OCI-M1 (cell line): ENCODE measurements at regions not wholly inside any gene's neighbourhood (a gene's known extent, or its start where the extent isn't known, plus 50 kb on each side); places are given as distances from the start of the nearest gene placed in this dataset.
"Not testable (repeated sequence)": the region's sequence is repeated elsewhere in the genome, so short reads cannot be mapped to it uniquely, and the experiment has no call there.

Experiments
- DNase-seq: peaks from one replicate; lab custom pipeline; 2025; lab: John Stamatoyannopoulos, UW

GRCh38 chr15:53128652-53129051 is 338.5 kb upstream of the ONECUT1 start:
- peak; percentile 11 for DNase-seq

- no peak for DNase-seq
These were observed 336.0 kb upstream of the ONECUT1 start for GRCh38 chr15:53126144-53126543.

- no peak for DNase-seq
These were observed 332.7 kb upstream of the ONECUT1 start for GRCh38 chr15:53122818-53123217.

GRCh38 chr15:53116915-53117314 is 326.8 kb upstream of the ONECUT1 start:
- not testable (repeated sequence) for DNase-seq

- no peak for DNase-seq
These were observed 326.0 kb upstream of the ONECUT1 start for GRCh38 chr15:53116169-53116568.

- DNase-seq = no peak
These were observed 325.4 kb upstream of the ONECUT1 start for GRCh38 chr15:53115563-53115962.

- no peak for DNase-seq
These were observed 324.8 kb upstream of the ONECUT1 start for GRCh38 chr15:53114960-53115359.

GRCh38 chr15:53110999-53111398 is 320.9 kb upstream of the ONECUT1 start:
- DNase-seq = no peak

- no peak for DNase-seq
These were observed 318.2 kb upstream of the ONECUT1 start for GRCh38 chr15:53108319-53108718.

GRCh38 chr15:53107855-53108254 is 317.7 kb upstream of the ONECUT1 start:
- DNase-seq = no peak

- no peak for DNase-seq
These were observed 316.6 kb upstream of the ONECUT1 start for GRCh38 chr15:53106505-53107286.

- no peak for DNase-seq
These were observed 312.3 kb upstream of the ONECUT1 start for GRCh38 chr15:53102483-53102882.

GRCh38 chr15:53080484-53080883 is 290.3 kb upstream of the ONECUT1 start:
- DNase-seq = no peak

GRCh38 chr15:53074221-53074620 is 284.1 kb upstream of the ONECUT1 start:
- DNase-seq = no peak

- peak; percentile 67 for DNase-seq
These were observed 281.9 kb upstream of the ONECUT1 start for GRCh38 chr15:53072077-53072476.

GRCh38 chr15:53068636-53069035 is 278.5 kb upstream of the ONECUT1 start:
- DNase-seq = no peak

- no peak for DNase-seq
These were observed 269.3 kb upstream of the ONECUT1 start for GRCh38 chr15:53059273-53060043.

GRCh38 chr15:53046153-53046790 is 256.1 kb upstream of the ONECUT1 start:
- DNase-seq = no peak

GRCh38 chr15:53038655-53038941 is 248.5 kb upstream of the ONECUT1 start:
- no peak for DNase-seq

- DNase-seq = no peak
These were observed 247.9 kb upstream of the ONECUT1 start for GRCh38 chr15:53037904-53038654.

GRCh38 chr15:53036641-53037040 is 246.5 kb upstream of the ONECUT1 start:
- DNase-seq = no peak

- no peak for DNase-seq
These were observed 244.7 kb upstream of the ONECUT1 start for GRCh38 chr15:53034767-53035245.
